Ishikawa (cell line): ENCODE measurements at regions not wholly inside any gene's neighbourhood (a gene's known extent, or its start where the extent isn't known, plus 50 kb on each side); places are given as distances from the start of the nearest gene placed in this dataset.

ENCODE experiments used
- EP300 ChIP-seq: IDR thresholded peaks from 2 replicates; pipeline ENCODE4 v1.6.1; 2012; ENCODE audit warnings: borderline replicate concordance
- RAD21 ChIP-seq: IDR thresholded peaks from 2 replicates; pipeline ENCODE4 v1.6.1; 2012; ENCODE audit warnings: low read depth
- REST ChIP-seq: IDR thresholded peaks from 2 replicates; pipeline ENCODE4 v1.6.1; 2012; ENCODE audit warnings: low read depth, mild to moderate bottlenecking

GRCh38 chr15:87739081-87739480, 517.5 kb downstream of the NTRK3 start:
- TF ChIP-seq EP300, result no peak
- TF ChIP-seq RAD21, result no peak
- no peak for TF ChIP-seq REST
